ENCODE measurements at regions not wholly inside any gene's neighbourhood (a gene's known extent, or its start where the extent isn't known, plus 50 kb on each side); places are given as distances from the start of the nearest gene placed in this dataset.
"Not testable (repeated sequence)": the region's sequence is repeated elsewhere in the genome, so short reads cannot be mapped to it uniquely, and the experiment has no call there.

GRCh38 chr13:90933097-90933826, 414.2 kb upstream of the MIR17HG start:
- no peaks in the 10 kb centered on the region for H3K36me3 ChIP-seq (ENCODE audit: low read depth)
- no peaks in the 10 kb centered on the region for H3K4me1 ChIP-seq (ENCODE audit: low read depth)
- intact Hi-C loops (cut with DNase I, micrococcal nuclease) = no loop called here
- no peak for TF ChIP-seq CTCF (IDR thresholded peaks at IDR 0.05)
- H3K4me3 ChIP-seq = no peak overlapping the region
- DNase-seq = no peak
- no peaks in the 10 kb centered on the region for H3K9me3 ChIP-seq
- ATAC-seq = no peak

DNA sequence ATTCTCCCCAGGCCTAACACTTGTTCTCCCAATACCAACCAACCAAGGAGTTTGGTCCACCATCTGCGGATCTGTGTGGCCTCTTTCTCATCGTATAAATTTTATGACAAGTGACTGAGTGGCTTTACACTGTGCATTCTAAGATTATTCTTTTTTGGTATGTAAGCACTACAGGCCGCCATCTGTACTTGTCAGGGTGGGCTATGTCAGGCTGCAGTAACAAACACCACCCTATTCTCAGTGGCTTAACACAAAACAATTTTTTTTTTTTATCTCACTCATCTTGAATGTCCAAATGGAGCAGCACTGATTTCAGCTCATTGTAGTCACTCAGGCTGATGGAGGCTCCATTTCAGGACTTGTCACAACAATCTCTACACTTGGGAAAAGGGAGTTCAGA, 412.7 kb upstream of the MIR17HG start:
- DNase-seq = no peak
- H3K4me3 ChIP-seq = no peak overlapping the region
- no peak for TF ChIP-seq CTCF (IDR thresholded peaks at IDR 0.05)
- no peaks in the 10 kb centered on the region for H3K36me3 ChIP-seq (ENCODE audit: low read depth)
- intact Hi-C loops (cut with DNase I, micrococcal nuclease) = no loop called here
- no peaks in the 10 kb centered on the region for H3K4me1 ChIP-seq (ENCODE audit: low read depth)
- H3K9me3 ChIP-seq = no peaks in the 10 kb centered on the region
- no peak for ATAC-seq

- no peak for ATAC-seq
- intact Hi-C loops (cut with DNase I, micrococcal nuclease) = no loop called here
- TF ChIP-seq CTCF (IDR thresholded peaks at IDR 0.05) = no peak
Observed at GRCh38 chr13:90938848-90939247, 408.6 kb upstream of the MIR17HG start.

DNA sequence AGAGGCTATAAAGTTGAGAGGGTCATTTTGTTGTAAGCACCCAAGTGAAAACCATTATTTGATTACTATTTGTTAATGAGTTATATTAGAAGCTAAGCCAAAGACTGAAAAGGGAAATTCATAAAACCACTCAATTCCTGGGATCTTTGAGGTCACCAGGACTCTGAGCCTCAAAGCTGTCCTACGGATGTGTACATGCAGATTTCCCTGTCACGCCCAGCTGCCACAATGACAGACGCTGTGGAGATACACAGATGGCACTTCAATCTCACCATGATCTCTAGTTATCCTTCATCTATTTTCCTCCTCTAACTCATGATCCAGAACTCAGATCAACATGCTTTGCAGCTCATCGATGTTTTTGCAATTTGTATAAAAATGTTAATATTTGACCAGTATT, 403.5 kb upstream of the MIR17HG start:
- H3K4me1 ChIP-seq (ENCODE audit: low read depth) = no peaks in the 10 kb centered on the region
- H3K4me3 ChIP-seq = no peak overlapping the region
- H3K9me3 ChIP-seq = no peaks in the 10 kb centered on the region
- DNase-seq (no peak), ATAC-seq (no peak)
- no peak for TF ChIP-seq CTCF (IDR thresholded peaks at IDR 0.05)
- intact Hi-C loops (cut with DNase I, micrococcal nuclease) = no loop called here
- H3K36me3 ChIP-seq (ENCODE audit: low read depth) = no peaks in the 10 kb centered on the region

More at GRCh38 chr13:90938848-90939247, 408.6 kb upstream of the MIR17HG start:
- H3K36me3 ChIP-seq (ENCODE audit: low read depth) = no peaks in the 10 kb centered on the region
- H3K4me1 ChIP-seq (ENCODE audit: low read depth) = no peaks in the 10 kb centered on the region
- H3K9me3 ChIP-seq = no peaks in the 10 kb centered on the region
- DNase-seq = no peak
- no peak overlapping the region for H3K4me3 ChIP-seq

GRCh38 chr13:90945146-90945545, 402.3 kb upstream of the MIR17HG start:
- H3K4me3 ChIP-seq; DNase-seq; intact Hi-C loops (cut with DNase I, micrococcal nuclease); H3K4me1 ChIP-seq (ENCODE audit: low read depth); ATAC-seq; H3K36me3 ChIP-seq (ENCODE audit: low read depth); H3K9me3 ChIP-seq: not testable (repeated sequence)

DNA sequence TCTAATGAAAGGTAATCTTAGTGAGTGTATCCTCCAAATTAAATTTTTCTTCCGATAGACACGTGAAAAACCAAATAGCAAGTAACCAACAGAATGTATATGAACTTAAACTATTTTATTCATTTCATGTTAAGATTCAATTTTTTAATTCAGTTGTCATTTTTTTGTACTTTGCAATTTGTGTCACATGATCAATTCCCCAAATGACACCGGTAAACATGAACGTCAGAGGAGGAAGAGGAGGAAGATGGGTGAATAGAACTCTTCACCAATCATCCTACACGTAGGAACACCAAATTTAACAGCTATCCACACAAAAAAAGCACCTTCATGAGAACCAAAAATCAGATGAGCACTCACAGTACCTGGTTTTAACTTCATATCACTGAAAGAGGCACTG, 401.4 kb upstream of the MIR17HG start:
- H3K36me3 ChIP-seq (ENCODE audit: low read depth); ATAC-seq; DNase-seq; intact Hi-C loops (cut with DNase I, micrococcal nuclease); H3K9me3 ChIP-seq; H3K4me3 ChIP-seq; H3K4me1 ChIP-seq (ENCODE audit: low read depth): not testable (repeated sequence)

DNA sequence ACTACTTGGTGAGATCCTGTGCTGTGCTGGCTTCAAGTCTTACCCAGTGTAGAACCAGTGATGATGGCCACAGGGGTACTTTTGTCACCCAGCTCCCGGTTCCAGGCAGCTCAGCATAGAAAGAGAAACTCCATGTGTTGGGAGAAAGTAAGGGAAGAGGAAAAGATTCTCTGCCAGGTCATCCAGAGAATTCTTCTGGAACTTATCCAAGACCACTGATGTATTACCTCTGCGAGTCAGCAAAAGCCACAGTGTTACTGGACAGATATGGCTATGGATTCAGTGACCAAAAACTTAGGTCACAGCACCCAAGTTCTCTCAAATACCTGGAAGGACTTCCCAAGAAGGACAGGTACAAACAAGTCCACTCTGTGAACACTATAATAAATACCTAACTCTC, 399.5 kb upstream of the MIR17HG start:
- ATAC-seq (no peak), DNase-seq (no peak)
- TF ChIP-seq CTCF (IDR thresholded peaks at IDR 0.05) = no peak
- H3K9me3 ChIP-seq = no peaks in the 10 kb centered on the region
- no peaks in the 10 kb centered on the region for H3K4me1 ChIP-seq (ENCODE audit: low read depth)
- no peaks in the 10 kb centered on the region for H3K36me3 ChIP-seq (ENCODE audit: low read depth)
- intact Hi-C loops (cut with DNase I, micrococcal nuclease) = no loop called here
- no peak overlapping the region for H3K4me3 ChIP-seq
